ENCODE measurements at regions not wholly inside any gene's neighbourhood (a gene's known extent, or its start where the extent isn't known, plus 50 kb on each side); places are given as distances from the start of the nearest gene placed in this dataset.

- CTCF ChIA-PET (ENCODE audit: low intra/inter-chr PET ratio): no interaction called here
- Histone ChIP-seq H3K9me1 (ENCODE audit: control insufficient read depth, insufficient read depth, low read length) (no peaks in the 10 kb centered on the region), H3K9me3 (replicated peaks; ENCODE audit: control insufficient read depth, insufficient read depth, low read depth, low read length) (no peaks in the 10 kb centered on the region), H3K4me1 (replicated peaks in 1 of 2; ENCODE audit: control insufficient read depth in 2 of 2, insufficient read depth in 2 of 2, low read length in 2 of 2) (no peaks in the 10 kb centered on the region), H4K20me1 (replicated peaks; ENCODE audit: control insufficient read depth, insufficient read depth, low read length) (no peaks in the 10 kb centered on the region), H3K36me3 (ENCODE audit: control insufficient read depth, insufficient read depth, low read length) (no peaks in the 10 kb centered on the region), H3K27me3 (ENCODE audit: control insufficient read depth in 2 of 2, insufficient read depth in 2 of 2, low read length in 2 of 2) (no peaks in the 10 kb centered on the region), H2AFZ (ENCODE audit: low read depth, low read length) (no peak overlapping the region), H3K4me3 (no peak overlapping the region), H3K79me2 (ENCODE audit: control insufficient read depth, insufficient read depth, low read length) (no peaks in the 10 kb centered on the region), H3K9ac (ENCODE audit: insufficient read depth in 1 of 2, low read depth in 2 of 2, low read length in 2 of 2) (no peak overlapping the region), H3K4me2 (ENCODE audit: insufficient read depth, low read length) (no peak overlapping the region), H3K27ac (ENCODE audit: extremely low read depth, low read depth, low read length) (no peak overlapping the region)
- no peak for TF ChIP-seq JUNB (CRISPR knock-in tag; conservative IDR thresholded peaks at IDR 0.05)
- DNase-seq (ENCODE audit: extremely low read depth in 1 of 4, low spot score in 3 of 4) (no peak), ATAC-seq (no peak), FAIRE-seq (no peak)
- WGBS (ENCODE audit: insufficient coverage, low coverage, missing lambda C conversion rate): 0% methylated on average over 1 of the region's 1 CpG
- POLR2A ChIA-PET: no interaction called here
- no TSS peak for BruUV-seq (replicated peaks)
- in situ Hi-C loops (cut with MboI) (no loop called here), intact Hi-C loops (cut with micrococcal nuclease) (no loop called here)
Measured at GRCh38 chr2:149768320-149768799, 180.8 kb upstream of the MMADHC start.

GRCh38 chr2:149767516-149767974 lies 180.0 kb upstream of the MMADHC start:
- Histone ChIP-seq H2AFZ (ENCODE audit: low read depth, low read length) (no peak overlapping the region), H3K9ac (ENCODE audit: insufficient read depth in 1 of 2, low read depth in 2 of 2, low read length in 2 of 2) (no peak overlapping the region), H3K4me2 (ENCODE audit: insufficient read depth, low read length) (no peak overlapping the region), H4K20me1 (replicated peaks; ENCODE audit: control insufficient read depth, insufficient read depth, low read length) (no peaks in the 10 kb centered on the region), H3K36me3 (ENCODE audit: control insufficient read depth, insufficient read depth, low read length) (no peaks in the 10 kb centered on the region), H3K27ac (ENCODE audit: extremely low read depth, low read depth, low read length) (no peak overlapping the region), H3K9me3 (replicated peaks; ENCODE audit: control insufficient read depth, insufficient read depth, low read depth, low read length) (no peaks in the 10 kb centered on the region), H3K79me2 (ENCODE audit: control insufficient read depth, insufficient read depth, low read length) (no peaks in the 10 kb centered on the region), H3K9me1 (ENCODE audit: control insufficient read depth, insufficient read depth, low read length) (no peaks in the 10 kb centered on the region), H3K27me3 (ENCODE audit: control insufficient read depth in 2 of 2, insufficient read depth in 2 of 2, low read length in 2 of 2) (no peaks in the 10 kb centered on the region), H3K4me1 (replicated peaks in 1 of 2; ENCODE audit: control insufficient read depth in 2 of 2, insufficient read depth in 2 of 2, low read length in 2 of 2) (no peaks in the 10 kb centered on the region), H3K4me3 (no peak overlapping the region)
- FAIRE-seq: no peak
- in situ Hi-C loops (cut with MboI): no loop called here
- intact Hi-C loops (cut with micrococcal nuclease): no loop called here
- ChIA-PET POLR2A (no interaction called here), CTCF (ENCODE audit: low intra/inter-chr PET ratio) (no interaction called here)
- no peak for ATAC-seq
- BruUV-seq (replicated peaks): no TSS peak
- DNase-seq (ENCODE audit: extremely low read depth in 1 of 4, low spot score in 3 of 4): no peak
- no peak for TF ChIP-seq KLF13 (tag; IDR thresholded peaks at IDR 0.05; ENCODE audit: borderline replicate concordance, low read depth)
- TF ChIP-seq NR3C1 (CRISPR knock-in tag; IDR thresholded peaks at IDR 0.05): no peak
- TF ChIP-seq SPI1 (IDR thresholded peaks at IDR 0.05; ENCODE audit: borderline replicate concordance, low read depth, low read length): no peak
- TF ChIP-seq SUPT5H (IDR thresholded peaks at IDR 0.05): no peak
- TF ChIP-seq ZNF354B (CRISPR knock-in tag; IDR thresholded peaks at IDR 0.05): no peak
- TF ChIP-seq PURB (CRISPR knock-in tag; IDR thresholded peaks at IDR 0.05; ENCODE audit: low read depth): no peak
- 3% methylated on average over 3 of the region's 3 CpGs for WGBS (ENCODE audit: insufficient coverage, low coverage, missing lambda C conversion rate)

Data from K562 (cell line).